ENCODE measurements at regions not wholly inside any gene's neighbourhood (a gene's known extent, or its start where the extent isn't known, plus 50 kb on each side); places are given as distances from the start of the nearest gene placed in this dataset.
A peak's percentile ranks its signal among the peaks of the same experiment; 100 is the strongest.
"Not testable (repeated sequence)": the region's sequence is repeated elsewhere in the genome, so short reads cannot be mapped to it uniquely, and the experiment has no call there.

DNA sequence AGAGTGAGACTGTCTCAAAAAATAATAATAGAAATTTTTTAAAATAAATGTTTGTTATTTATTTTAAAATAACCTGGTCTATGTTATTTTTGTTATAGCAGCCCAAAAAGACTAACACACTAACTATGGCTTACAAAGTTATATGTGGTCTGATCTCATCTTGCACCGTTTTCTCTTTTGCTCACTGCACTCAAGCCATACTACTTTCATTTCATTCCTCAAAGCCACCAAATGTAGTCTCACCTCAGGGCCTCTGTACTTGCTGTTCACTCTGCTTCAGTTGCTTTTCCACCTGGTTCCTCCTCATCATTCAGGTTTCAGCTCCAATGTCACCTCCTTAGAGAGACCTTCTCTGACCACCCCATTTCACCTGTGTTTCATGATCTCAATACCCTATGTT lies 55.2 kb upstream of the MDM1 start:
- no peaks in the 10 kb centered on the region for H3K4me1 ChIP-seq (ENCODE audit: control insufficient read depth, insufficient read depth, low read length)
- no peaks in the 10 kb centered on the region for H3K27me3 ChIP-seq (ENCODE audit: control insufficient read depth, insufficient read depth, low read length)
- H3K9me3 ChIP-seq (replicated peaks; ENCODE audit: control insufficient read depth, low read depth, low read length), result peaks cover 5% of the 10 kb centered on the region
- no peaks in the 10 kb centered on the region for H3K36me3 ChIP-seq (ENCODE audit: control insufficient read depth, insufficient read depth, low read length)
- WGBS (ENCODE audit: insufficient coverage), result no CpG with 5 or more reads among the region's 1 CpG
- no peak overlapping the region for H3K27ac ChIP-seq (ENCODE audit: low read length)
- no peak for DNase-seq
- H3K4me3 ChIP-seq (ENCODE audit: low read length), result no peak overlapping the region

DNA sequence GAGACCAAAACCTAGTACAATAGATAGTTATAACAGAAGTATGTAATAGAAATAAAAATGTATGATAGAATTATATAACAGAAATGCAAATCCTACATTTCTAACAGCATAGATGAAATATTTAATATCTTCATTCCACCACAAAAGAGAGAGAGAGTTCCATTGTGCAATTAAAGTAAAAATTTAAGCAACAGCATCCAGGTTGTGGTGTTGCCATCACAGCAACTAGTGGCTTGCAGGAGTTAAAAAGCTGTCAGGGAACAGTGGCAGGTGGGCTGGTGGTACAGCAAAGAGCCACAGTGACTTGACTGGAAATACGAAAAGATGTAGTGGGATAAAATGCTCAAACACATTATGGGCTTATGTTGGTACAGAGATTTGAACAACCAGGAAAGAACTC lies 57.1 kb upstream of the MDM1 start:
- no peaks in the 10 kb centered on the region for H3K4me1 ChIP-seq (ENCODE audit: control insufficient read depth, insufficient read depth, low read length)
- DNase-seq, result no peak
- H3K27me3 ChIP-seq (ENCODE audit: control insufficient read depth, insufficient read depth, low read length), result no peaks in the 10 kb centered on the region
- no peak overlapping the region for H3K27ac ChIP-seq (ENCODE audit: low read length)
- no CpG with 5 or more reads among the region's 1 CpG for WGBS (ENCODE audit: insufficient coverage)
- H3K9me3 ChIP-seq (replicated peaks; ENCODE audit: control insufficient read depth, low read depth, low read length), result peaks cover 5% of the 10 kb centered on the region
- no peaks in the 10 kb centered on the region for H3K36me3 ChIP-seq (ENCODE audit: control insufficient read depth, insufficient read depth, low read length)
- no peak overlapping the region for H3K4me3 ChIP-seq (ENCODE audit: low read length)

- H3K4me3 ChIP-seq (ENCODE audit: low read length), result no peak overlapping the region
- H3K27me3 ChIP-seq (ENCODE audit: control insufficient read depth, insufficient read depth, low read length), result no peaks in the 10 kb centered on the region
- no peaks in the 10 kb centered on the region for H3K4me1 ChIP-seq (ENCODE audit: control insufficient read depth, insufficient read depth, low read length)
- H3K36me3 ChIP-seq (ENCODE audit: control insufficient read depth, insufficient read depth, low read length), result no peaks in the 10 kb centered on the region
- WGBS (ENCODE audit: insufficient coverage), result 88% methylated on average over 1 of the region's 3 CpGs
- no peak for DNase-seq
- H3K27ac ChIP-seq (ENCODE audit: low read length), result no peak overlapping the region
- H3K9me3 ChIP-seq (replicated peaks; ENCODE audit: control insufficient read depth, low read depth, low read length), result peaks cover 5% of the 10 kb centered on the region
These were observed 59.8 kb upstream of the MDM1 start for GRCh38 chr12:68391937-68392336.

- Histone ChIP-seq H3K4me1 (ENCODE audit: control insufficient read depth, insufficient read depth, low read length) (no peaks in the 10 kb centered on the region), H3K9me3 (replicated peaks; ENCODE audit: control insufficient read depth, low read depth, low read length) (peaks cover 5% of the 10 kb centered on the region), H3K4me3 (ENCODE audit: low read length) (no peak overlapping the region), H3K27ac (ENCODE audit: low read length) (no peak overlapping the region), H3K27me3 (ENCODE audit: control insufficient read depth, insufficient read depth, low read length) (no peaks in the 10 kb centered on the region), H3K36me3 (ENCODE audit: control insufficient read depth, insufficient read depth, low read length) (no peaks in the 10 kb centered on the region)
- no peak for DNase-seq
These were observed 60.2 kb upstream of the MDM1 start for GRCh38 chr12:68392376-68392775.

DNA sequence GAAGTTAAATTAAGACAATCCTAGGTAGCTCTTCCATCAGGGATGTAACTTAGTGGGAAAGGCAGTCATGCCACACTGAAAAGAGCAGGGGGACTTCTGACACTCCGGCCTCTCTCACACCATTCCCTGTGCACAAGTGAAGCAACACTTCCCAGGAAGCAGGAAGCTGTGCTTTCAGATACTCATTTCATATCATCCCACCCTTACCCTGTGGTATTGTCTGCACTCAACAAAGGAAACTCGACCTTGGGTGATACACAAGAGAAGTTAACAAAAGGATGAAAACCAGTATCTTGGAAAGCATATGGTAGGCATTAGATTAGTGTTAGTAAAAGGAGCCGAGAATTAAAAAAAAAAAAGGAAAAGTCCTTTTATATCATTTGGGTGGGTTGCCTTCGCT lies 61.3 kb upstream of the MDM1 start:
- Histone ChIP-seq H3K36me3 (ENCODE audit: control insufficient read depth, insufficient read depth, low read length) (no peaks in the 10 kb centered on the region), H3K4me1 (ENCODE audit: control insufficient read depth, insufficient read depth, low read length) (no peaks in the 10 kb centered on the region), H3K27ac (ENCODE audit: low read length) (no peak overlapping the region), H3K9me3 (replicated peaks; ENCODE audit: control insufficient read depth, low read depth, low read length) (peaks cover 5% of the 10 kb centered on the region), H3K27me3 (ENCODE audit: control insufficient read depth, insufficient read depth, low read length) (no peaks in the 10 kb centered on the region), H3K4me3 (ENCODE audit: low read length) (no peak overlapping the region)
- DNase-seq, result no peak
- 57% methylated on average over 2 of the region's 4 CpGs for WGBS (ENCODE audit: insufficient coverage)

GRCh38 chr12:68397566-68398158 lies 65.5 kb upstream of the MDM1 start:
- Histone ChIP-seq H3K4me1 (ENCODE audit: control insufficient read depth, insufficient read depth, low read length) (peaks cover 2% of the 10 kb centered on the region), H3K36me3 (ENCODE audit: control insufficient read depth, insufficient read depth, low read length) (no peaks in the 10 kb centered on the region), H3K4me3 (ENCODE audit: low read length) (no peak overlapping the region), H3K27ac (ENCODE audit: low read length) (no peak overlapping the region), H3K27me3 (ENCODE audit: control insufficient read depth, insufficient read depth, low read length) (no peaks in the 10 kb centered on the region), H3K9me3 (replicated peaks; ENCODE audit: control insufficient read depth, low read depth, low read length) (no peaks in the 10 kb centered on the region)
- WGBS (ENCODE audit: insufficient coverage), result 94% methylated on average over 2 of the region's 4 CpGs
- DNase-seq, result no peak

GRCh38 chr12:68398689-68399088 lies 66.5 kb upstream of the MDM1 start:
- not testable (repeated sequence) for H3K4me1 ChIP-seq (ENCODE audit: control insufficient read depth, insufficient read depth, low read length); H3K27me3 ChIP-seq (ENCODE audit: control insufficient read depth, insufficient read depth, low read length); H3K4me3 ChIP-seq (ENCODE audit: low read length); H3K9me3 ChIP-seq (replicated peaks; ENCODE audit: control insufficient read depth, low read depth, low read length); DNase-seq; H3K27ac ChIP-seq (ENCODE audit: low read length); H3K36me3 ChIP-seq (ENCODE audit: control insufficient read depth, insufficient read depth, low read length)
- WGBS (ENCODE audit: insufficient coverage), result 80% methylated on average over 1 of the region's 6 CpGs

- Histone ChIP-seq H3K4me3 (ENCODE audit: low read length) (no peak overlapping the region), H3K36me3 (ENCODE audit: control insufficient read depth, insufficient read depth, low read length) (no peaks in the 10 kb centered on the region), H3K9me3 (replicated peaks; ENCODE audit: control insufficient read depth, low read depth, low read length) (no peaks in the 10 kb centered on the region), H3K27me3 (ENCODE audit: control insufficient read depth, insufficient read depth, low read length) (no peaks in the 10 kb centered on the region), H3K27ac (ENCODE audit: low read length) (no peak overlapping the region), H3K4me1 (ENCODE audit: control insufficient read depth, insufficient read depth, low read length) (peaks cover 2% of the 10 kb centered on the region)
- WGBS (ENCODE audit: insufficient coverage), result 27% methylated on average over 1 of the region's 5 CpGs
- peak; percentile 53 for DNase-seq
These were observed 68.2 kb upstream of the MDM1 start for GRCh38 chr12:68400226-68400829.

GRCh38 chr12:68402422-68402821 lies 70.3 kb upstream of the MDM1 start:
- Histone ChIP-seq H3K36me3 (ENCODE audit: control insufficient read depth, insufficient read depth, low read length) (no peaks in the 10 kb centered on the region), H3K9me3 (replicated peaks; ENCODE audit: control insufficient read depth, low read depth, low read length) (no peaks in the 10 kb centered on the region), H3K27me3 (ENCODE audit: control insufficient read depth, insufficient read depth, low read length) (no peaks in the 10 kb centered on the region), H3K4me3 (ENCODE audit: low read length) (no peak overlapping the region), H3K27ac (ENCODE audit: low read length) (no peak overlapping the region), H3K4me1 (ENCODE audit: control insufficient read depth, insufficient read depth, low read length) (peaks cover 16% of the 10 kb centered on the region)
- no peak for DNase-seq
- WGBS (ENCODE audit: insufficient coverage), result 100% methylated on average over 2 of the region's 2 CpGs

GRCh38 chr12:68403296-68403695 lies 71.1 kb upstream of the MDM1 start:
- Histone ChIP-seq H3K27ac (ENCODE audit: low read length) (no peak overlapping the region), H3K27me3 (ENCODE audit: control insufficient read depth, insufficient read depth, low read length) (no peaks in the 10 kb centered on the region), H3K4me1 (ENCODE audit: control insufficient read depth, insufficient read depth, low read length) (peaks cover 16% of the 10 kb centered on the region), H3K36me3 (ENCODE audit: control insufficient read depth, insufficient read depth, low read length) (no peaks in the 10 kb centered on the region), H3K9me3 (replicated peaks; ENCODE audit: control insufficient read depth, low read depth, low read length) (no peaks in the 10 kb centered on the region), H3K4me3 (ENCODE audit: low read length) (no peak overlapping the region)
- no CpG with 5 or more reads among the region's 1 CpG for WGBS (ENCODE audit: insufficient coverage)
- no peak for DNase-seq

GRCh38 chr12:68403711-68404110 lies 71.5 kb upstream of the MDM1 start:
- Histone ChIP-seq H3K27me3 (ENCODE audit: control insufficient read depth, insufficient read depth, low read length) (no peaks in the 10 kb centered on the region), H3K4me3 (ENCODE audit: low read length) (no peak overlapping the region), H3K4me1 (ENCODE audit: control insufficient read depth, insufficient read depth, low read length) (peaks cover 16% of the 10 kb centered on the region), H3K27ac (ENCODE audit: low read length) (no peak overlapping the region), H3K36me3 (ENCODE audit: control insufficient read depth, insufficient read depth, low read length) (no peaks in the 10 kb centered on the region), H3K9me3 (replicated peaks; ENCODE audit: control insufficient read depth, low read depth, low read length) (no peaks in the 10 kb centered on the region)
- DNase-seq, result no peak

Data from muscle of leg (tissue), 3 donors.